RPMI7951 (cell line): ENCODE measurements at regions not wholly inside any gene's neighbourhood (a gene's known extent, or its start where the extent isn't known, plus 50 kb on each side); places are given as distances from the start of the nearest gene placed in this dataset.

Source experiments
- DNase-seq: peaks from one replicate; pipeline ENCODE4 v3.0.0-alpha.2; 2012; ENCODE audit warnings: low read depth

DNA sequence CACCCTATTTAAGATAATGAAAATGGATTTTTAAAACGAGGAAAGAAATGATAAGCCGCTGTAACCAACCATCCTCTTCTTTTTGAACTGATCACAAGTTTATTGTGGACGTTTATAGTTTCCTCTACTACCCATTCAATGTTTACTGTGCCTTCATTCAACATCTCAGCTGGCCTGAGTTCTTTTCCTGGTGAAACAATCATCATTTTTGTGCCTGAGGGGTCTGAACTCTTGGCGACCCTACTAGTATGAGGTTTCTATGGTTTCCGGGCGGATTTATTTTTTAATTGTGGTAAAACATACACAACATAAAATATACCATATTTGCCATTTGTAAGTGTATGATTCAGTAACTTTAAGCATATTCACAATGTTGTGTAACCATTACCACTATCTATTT lies 100.7 kb downstream of the SPRY1 start:
- peak; percentile 28 for DNase-seq

DNA sequence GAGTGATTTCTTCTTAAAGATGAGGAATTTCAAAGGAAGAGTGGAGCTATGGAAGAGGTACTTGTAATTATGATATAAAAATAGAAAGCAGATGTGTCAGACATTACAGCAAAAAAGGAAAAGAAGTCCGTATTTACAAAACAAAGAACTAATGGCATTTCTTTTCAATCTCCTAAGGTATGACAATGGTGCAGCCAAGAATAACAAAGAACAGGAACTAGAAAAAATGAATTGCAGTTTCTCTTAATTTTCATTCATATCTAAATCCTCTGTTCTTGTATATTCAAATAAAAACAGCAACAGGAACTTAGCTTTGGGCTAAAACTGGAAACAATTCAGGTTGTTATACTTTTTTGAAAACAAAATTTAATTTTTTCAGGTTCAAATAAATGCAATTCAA lies 105.1 kb downstream of the SPRY1 start:
- DNase-seq: no peak

DNA sequence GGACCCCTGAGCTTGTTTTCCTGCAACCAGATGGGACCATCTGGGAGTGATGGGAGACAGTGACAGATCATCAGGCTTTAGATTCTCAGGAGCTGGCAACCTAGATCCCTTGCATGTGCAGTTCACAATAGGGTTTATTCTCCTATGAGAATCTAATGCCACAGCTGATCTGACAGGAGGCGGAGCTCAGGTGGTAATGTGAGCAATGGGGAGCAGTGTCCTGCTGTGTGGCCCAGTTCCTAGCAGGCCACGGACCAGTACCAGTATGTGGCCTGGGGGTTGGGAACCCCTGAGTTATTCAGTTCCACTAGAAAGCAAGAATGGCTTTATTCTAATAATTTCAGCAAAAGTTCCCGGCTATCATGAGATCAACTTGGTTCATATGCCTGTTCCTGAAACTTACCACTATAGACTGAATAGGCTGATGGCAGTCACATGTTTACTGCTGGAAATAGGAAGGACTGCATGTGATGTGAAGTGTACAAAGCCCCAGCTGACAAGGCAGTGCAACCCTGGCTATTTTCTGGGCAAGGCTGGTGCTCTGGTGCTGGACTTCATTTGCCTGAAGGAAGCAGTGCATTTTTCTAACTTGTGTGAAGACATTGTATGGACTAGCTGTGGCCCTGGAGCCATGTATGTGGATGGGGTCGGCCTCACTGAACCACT lies 107.2 kb downstream of the SPRY1 start:
- DNase-seq: no peak

DNA sequence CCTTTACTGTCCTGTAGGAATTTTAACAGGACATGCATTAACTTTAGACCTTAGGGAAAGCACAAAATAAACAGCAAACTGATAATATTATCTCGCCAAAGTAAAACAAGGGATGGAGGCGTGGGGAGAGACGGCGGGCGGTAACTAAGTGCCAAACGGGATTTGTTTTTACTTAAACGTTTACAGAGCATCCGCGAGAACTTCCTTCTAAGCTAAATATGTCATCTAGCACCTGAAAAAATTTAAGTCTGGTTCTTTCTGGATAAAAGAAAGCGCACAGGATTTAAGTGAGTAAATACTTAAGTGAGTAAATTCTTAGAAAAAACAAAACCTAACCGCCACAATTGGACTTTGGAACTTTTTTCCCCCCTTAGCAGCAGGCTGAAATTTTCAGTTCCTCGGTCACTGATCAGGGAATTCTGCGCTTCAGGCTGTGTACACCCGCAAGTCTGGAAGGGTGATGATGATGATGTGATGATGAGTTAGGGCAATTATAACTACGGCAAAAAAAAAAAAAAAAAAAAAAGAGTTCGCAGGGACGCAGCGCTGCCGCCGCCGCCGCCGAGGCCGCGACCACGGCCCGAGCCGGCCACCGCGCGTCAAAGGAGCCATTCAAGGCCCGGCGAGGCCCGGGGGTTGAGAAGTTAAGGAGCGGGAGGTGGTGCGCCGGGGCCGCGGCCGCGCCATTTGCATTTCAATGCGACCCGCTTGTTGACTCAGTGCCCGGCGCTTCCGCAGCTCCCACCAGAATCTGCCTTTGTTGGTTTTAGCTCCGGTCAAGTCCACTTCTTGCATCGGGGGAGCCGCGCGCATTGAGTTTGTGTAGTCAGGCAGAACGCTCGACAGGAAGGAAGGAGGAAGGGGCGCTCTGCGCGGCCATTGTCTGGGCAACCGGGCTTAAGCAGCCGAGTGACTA lies 108.8 kb downstream of the SPRY1 start:
- DNase-seq: peak; percentile 72

DNA sequence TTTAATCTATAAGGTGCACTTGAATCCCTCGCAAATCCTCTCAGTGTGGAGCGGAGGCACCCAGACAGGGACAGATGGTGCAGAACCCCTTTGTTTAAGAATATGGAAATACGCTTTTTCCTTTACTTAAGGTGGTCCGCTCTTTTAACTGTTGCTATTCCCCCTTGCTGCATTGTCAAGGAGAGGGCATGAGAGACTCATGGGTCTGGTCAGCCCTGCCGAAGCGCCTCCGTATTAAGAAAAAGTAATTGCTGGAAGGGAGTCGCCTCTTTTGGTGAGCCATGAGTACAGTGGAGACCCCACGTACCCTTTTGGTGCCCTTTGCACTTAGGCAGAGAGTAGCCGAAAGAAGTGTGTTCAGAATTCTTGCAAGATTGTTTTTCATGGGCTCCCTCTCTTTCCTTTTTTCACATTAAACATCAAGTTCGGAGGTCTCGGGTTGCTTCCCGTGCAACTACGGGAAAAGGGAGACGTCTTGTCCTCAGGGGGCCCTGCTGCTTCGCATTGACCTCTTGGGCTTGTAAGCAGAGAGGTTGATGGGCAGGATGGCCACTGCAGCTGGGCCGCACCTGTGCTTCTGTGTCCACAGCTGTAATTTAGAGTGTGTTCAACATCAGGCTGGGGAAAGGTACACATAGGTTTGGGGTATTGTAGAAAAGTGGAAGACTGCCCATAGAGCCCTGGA lies 109.6 kb downstream of the SPRY1 start:
- no peak for DNase-seq

DNA sequence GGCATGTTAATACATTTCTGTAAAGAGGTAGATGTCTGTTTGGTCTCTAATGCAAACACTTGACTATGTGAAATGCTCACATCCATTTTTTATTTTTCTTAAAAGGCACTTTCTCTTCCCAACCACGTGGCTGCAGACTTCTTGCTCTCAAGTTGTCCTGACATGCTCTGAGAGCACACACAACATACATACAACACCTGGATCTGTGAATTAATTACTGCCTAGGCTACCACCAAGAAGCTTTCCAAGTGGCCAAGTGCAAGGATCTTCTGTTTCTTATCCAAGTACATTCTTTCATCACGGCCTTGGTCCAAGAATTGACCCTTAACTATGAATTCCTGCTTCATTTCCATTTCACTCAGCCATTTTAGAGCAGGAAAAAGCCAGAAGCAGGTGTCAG lies 110.8 kb downstream of the SPRY1 start:
- DNase-seq: no peak

DNA sequence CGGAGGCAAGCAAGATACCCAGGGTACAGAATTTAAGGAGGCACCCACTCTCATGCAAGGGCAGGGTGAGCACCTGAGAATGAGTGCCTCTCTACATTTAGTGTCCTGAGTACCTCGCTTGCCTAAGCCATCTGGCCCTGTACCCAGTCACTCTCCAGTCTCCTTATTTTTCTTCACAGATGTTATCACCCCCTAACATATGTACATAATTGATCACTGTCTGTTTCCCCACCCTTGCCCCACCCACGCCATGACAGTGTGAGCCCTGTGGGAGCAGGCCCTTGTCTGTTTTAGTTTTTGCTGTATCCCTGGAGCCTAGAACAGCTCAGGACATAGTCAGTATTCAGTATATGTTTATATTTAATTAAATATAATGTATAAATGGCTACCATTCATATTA lies 113.6 kb downstream of the SPRY1 start:
- no peak for DNase-seq

DNA sequence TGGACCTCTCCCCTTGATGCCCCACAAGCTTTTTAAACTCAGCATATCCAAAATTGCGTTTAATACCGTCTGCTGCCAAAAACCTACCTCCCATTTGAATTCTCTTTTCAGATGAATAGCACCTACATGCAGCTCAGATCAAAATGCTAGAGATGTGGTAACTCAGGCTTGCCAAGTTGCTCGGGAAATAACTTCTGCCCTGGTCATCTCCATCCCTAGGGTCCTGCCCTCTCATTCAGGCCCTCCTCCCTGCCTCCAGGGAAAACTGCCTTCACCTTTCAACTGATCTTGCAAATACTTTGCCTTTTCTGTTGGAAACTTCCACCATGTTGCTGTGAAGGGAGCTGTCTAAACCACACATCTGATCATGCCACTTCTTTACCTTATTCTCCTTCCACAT lies 114.1 kb downstream of the SPRY1 start:
- DNase-seq: no peak

DNA sequence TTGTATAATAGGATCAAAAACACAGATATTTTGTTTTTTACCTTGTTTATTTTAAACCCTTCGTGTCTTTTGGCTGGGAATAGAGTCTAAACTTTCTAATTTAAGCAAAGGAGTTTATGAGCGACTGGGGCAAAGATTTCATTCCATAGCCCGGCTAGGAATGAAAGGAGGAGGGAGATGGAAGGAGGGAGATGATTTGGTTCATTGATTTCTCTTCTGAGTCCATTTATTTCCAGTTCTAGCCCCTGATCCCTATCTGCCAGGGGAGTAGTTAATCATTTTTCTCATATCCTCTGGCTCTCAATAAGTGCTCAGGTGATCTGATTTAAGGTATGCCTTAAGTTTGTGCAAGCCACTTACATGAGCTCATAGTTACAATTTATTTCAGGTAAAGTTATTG lies 120.0 kb downstream of the SPRY1 start:
- DNase-seq: no peak

DNA sequence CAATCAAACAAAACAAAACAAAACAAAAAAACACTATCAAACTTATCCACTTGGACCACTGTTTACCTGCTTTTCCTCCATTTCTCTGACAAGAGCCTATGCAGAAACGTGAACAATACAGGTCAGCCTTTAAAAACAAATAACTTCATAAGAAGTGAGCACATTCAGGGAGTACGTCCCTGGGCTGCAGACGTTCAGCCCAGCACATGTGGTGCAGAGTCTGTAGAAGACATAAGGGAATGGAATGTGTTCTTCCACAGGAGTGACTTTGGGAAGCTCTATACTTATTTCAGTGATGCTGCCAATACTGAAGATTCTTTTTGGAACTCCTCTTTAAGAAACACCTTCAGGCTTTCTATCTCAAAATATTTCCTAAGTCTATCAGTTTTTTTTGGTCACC lies 120.6 kb downstream of the SPRY1 start:
- no peak for DNase-seq

DNA sequence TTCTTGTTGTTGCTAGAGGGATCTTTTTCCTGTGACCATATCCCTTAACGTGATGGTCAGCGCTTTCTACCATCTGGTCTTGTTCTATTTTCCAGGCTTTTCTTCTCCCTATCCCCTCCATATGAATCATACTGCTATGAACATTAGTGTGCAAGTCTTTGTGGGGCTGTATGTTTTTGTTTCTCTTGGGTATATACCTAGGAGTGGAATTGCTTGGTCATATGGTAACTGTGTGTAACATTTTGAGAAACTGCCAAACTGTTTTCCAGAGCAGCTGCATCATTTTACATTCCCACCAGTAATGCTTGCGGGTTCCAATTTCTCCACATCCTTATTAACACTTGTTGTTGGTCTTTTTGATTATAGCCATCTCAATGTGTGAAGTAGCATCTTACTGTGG lies 121.4 kb downstream of the SPRY1 start:
- no peak for DNase-seq

DNA sequence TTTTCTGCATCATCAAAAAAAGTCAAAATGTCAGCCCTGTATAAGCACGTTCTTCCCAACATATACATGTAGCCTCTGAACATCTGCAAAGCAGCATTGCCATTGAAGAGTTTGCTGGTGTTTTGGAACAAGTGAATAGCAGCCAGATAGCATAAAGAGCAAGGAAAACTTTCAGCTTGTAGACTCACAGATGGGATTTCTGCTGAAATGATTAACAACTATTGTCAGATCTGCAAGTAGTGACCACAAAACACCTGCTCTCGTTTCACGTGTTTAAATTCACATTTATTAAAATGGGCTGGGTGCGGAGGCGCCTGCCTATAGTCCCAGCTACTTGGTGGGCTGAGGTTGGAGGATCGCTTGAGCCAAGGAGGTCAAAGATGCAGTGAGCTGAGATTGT lies 123.7 kb downstream of the SPRY1 start:
- no peak for DNase-seq

DNA sequence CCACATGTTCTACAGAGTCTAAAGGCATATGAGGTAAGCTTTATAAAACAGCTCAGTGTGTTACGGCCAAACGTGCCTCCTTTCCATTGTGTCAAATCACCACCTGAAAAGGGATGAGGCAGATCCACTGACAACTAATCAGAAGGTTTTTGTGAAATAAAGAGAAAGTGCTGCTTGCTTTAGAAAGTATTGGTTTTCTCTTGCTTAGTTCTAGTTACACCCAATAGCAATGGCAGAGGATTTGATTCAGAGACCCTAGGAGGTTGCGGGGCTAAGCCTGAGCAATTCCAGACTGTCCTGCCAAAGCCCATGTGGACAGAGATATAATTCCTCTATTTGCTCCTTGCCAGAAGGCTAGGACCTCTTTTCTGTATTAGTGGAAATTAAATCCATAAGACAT lies 125.5 kb downstream of the SPRY1 start:
- DNase-seq: no peak

DNA sequence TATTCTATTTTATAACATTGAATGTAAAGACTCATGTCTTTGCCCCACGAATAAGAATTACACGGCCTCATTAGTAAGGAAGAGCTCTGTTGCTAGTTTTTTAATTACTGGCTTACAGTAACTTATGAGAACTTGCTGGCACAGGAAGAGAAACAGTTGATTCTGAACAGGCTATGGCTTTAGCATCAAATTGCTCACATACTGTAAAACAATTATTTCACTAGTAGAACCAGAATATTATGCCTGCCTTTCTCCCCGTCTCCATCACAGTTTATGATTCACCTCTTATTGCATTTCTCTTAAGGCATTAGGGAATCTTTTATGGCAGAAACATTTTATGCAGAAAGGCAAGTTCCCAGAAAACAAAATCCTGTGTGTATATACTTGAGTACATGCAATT lies 126.1 kb downstream of the SPRY1 start:
- DNase-seq: no peak

DNA sequence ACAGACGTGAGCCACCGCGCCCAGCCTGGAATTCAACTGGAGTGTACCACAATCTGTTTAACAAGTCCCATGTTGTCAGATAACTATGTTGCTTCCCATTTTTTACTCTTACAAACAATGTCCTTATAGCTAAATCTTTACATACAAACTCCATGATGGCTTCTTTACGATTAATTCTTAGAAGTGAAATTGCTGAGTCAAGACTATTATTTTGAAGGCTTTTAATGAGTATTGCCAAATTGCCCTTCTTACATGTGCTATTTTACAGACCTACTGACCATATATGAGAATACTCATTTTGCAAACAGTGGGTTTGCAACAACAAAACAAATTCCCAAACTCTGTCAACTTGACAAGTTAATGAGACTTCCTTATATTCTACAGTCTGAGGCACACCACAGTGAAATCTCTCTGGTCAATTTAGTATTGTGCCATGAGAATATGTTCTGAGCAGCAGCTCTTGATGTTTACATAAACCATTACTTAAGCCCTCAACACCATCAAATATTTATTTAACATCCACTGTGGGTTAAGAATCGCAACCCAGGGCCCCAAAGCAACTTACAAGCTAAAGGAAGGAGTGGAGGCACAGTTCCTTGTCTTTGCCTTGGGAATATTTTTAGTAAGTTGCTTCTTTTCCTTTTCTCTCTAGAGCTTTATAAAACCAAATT lies 128.5 kb downstream of the SPRY1 start:
- DNase-seq: no peak

DNA sequence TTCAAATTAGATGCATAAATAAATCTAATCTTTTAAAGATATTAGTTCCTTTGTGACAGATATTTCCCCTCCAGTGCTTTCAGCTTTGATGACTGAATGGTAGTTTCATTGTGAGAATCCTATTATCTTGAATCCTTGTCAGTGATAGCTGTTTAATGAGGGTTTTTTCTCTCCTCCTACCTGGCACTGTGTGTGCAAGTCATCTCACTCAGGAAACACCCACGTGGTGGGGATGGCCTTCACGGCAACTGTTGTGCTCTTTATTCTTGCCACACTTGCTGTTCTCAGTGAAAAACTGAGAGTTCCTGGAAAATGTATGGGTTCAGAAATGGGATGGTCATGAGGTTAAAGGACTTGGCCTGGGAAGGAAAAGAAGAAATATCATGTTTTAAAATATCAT lies 129.9 kb downstream of the SPRY1 start:
- no peak for DNase-seq

DNA sequence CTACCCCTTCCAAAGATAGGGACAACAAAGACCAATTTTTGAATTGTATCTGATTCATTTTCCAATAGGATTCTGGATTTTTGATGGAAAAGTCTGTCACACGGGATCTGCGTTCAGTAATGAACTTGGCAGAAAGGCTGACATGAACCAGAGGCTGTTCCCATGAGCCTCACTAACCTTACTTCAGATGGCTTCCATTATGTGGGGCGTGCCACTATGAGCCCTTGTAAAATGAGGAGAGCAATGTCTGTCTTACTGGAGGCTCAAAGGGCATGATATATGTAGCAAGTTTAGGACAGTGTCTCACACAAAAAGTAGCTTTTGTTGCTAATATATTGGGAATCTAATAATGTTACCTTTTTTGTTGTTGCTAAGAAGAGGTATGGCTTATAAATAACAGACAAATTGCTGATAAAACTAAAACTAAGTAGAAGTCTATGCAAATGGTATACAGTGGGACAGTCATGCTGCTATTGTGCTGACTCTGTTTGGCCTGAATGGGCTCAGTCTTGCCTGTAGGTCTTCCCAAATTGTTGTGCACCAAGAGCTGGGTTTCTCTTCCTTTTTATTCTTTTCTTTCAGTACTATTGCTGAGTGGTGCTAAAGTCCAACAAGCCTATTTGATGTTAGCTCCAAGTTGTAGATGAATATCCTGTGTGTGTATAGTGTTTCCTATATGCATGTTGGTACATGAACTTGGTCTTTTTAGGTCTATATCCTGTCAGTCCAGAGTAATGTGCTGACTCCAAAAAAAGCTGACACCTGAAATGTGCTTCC lies 132.1 kb downstream of the SPRY1 start:
- no peak for DNase-seq

DNA sequence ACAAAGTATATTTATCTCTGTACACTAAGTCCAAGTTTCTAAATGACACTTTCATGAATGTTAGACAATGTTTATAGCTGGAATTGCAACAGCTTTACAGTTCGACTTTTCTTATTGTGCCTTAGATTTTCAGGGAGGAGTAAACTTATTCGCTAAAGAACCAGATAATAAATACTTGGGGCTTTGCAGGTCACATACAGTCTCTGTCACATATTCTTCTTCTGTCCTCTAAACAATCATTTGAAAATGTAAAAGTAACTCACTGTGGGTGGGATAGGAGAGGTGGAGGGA lies 132.6 kb downstream of the SPRY1 start:
- DNase-seq: no peak

DNA sequence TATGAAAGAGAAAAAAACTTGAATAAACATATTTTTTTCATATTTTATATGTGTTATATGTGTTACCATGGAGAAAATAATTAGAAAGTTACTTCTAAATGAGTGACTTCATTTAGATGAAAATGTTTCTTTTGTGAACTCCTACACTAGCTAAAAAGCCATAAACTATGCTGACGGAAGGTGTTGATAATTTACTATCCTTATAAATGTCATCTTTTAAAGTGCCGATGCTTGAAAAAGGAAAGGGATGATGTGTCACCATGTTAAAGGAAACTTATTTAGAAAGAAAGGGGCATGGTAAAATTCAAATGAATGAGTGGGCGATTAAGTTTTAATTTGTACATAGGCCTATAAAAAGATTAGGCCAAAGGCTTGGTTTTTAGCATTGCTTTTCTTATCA lies 133.8 kb downstream of the SPRY1 start:
- DNase-seq: no peak

DNA sequence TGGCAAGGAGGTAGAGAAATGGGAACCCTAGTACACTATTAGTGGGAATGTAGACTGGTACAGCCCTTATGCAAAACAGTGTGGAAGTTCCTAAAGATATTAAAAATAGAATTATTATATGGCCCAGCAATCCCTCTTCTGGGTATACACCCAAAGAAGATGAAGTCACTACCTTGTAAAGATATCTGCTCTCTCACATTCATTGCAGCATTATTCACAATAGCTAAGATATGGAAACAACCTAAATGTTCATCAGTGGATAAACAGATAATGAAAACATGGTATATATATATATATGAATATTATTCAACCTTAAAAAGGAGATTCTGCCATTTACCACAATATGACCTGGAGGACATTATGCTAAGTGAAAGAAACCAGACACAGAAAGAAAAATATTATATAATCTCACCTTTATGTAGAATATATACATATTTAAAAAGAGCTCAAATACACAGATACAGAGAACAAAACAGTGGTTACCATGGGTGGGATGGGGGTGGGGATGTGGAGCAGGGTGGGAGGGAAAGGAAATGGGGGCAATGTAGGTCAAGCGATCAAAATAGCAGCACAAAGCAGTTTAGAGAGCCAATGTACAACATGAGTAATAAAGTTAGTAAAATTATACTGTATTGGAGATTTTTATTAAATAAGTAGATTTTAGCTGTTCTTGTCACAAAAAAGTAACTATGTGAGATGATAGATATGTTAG lies 138.6 kb downstream of the SPRY1 start:
- DNase-seq: no peak

DNA sequence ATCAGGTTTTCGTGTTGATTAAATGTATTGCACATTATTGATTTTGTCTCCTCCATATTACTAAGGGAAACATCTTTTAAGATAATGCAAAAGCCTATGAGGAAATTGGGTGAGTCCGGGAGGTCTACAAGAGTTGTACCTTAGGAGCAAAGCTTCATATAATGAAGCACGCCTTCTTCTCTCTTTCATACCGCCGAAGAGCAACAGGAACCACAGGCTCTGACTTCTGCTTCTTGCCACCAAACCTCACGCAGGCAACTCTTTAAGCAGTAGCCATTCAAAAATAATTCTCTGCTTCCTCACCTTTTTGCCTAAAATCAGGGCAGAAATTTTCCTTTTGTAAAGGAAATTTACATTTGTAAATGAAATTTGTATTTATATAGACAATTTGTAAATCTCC lies 139.6 kb downstream of the SPRY1 start:
- no peak for DNase-seq
